Vagina (tissue), 2 donors: ENCODE measurements at regions not wholly inside any gene's neighbourhood (a gene's known extent, or its start where the extent isn't known, plus 50 kb on each side); places are given as distances from the start of the nearest gene placed in this dataset.

Source experiments
- CTCF ChIP-seq, 3 experiments: fragments of 450-650 bp in 2 of 3; fragments of 200-600 bp in 1 of 3; sonication (generic) in 1 of 3; IDR thresholded peaks; one replicate each; pipeline ENCODE4 v1.5.1; 2017 to 2019; ENCODE audit warnings: antibody characterized with exemption in 3 of 3, mild to moderate bottlenecking in 2 of 3, moderate library complexity in 2 of 3
- POLR2A ChIP-seq, 2 donors: fragments of 450-650 bp; IDR thresholded peaks; one replicate each; pipeline ENCODE4 v1.6.1; 2017; ENCODE audit warnings: antibody characterized with exemption in 2 of 2, mild to moderate bottlenecking in 2 of 2, moderate library complexity in 2 of 2
- POLR2AphosphoS5 ChIP-seq, 2 donors: sonication (generic); formaldehyde crosslinking; IDR thresholded peaks; one replicate each; pipeline ENCODE4 v1.9.0; 2017; ENCODE audit warnings: antibody characterized with exemption in 2 of 2, mild to moderate bottlenecking in 2 of 2, low read depth in 1 of 2; ENCODE audit not compliant: insufficient read depth in 1 of 2

- no peak for TF ChIP-seq CTCF (IDR thresholded peaks at IDR 0.05)
- no peak for TF ChIP-seq POLR2AphosphoS5 (IDR thresholded peaks at IDR 0.05; ENCODE audit: insufficient read depth in 1 of 2, low read depth in 1 of 2)
- no peak for TF ChIP-seq POLR2A (IDR thresholded peaks at IDR 0.05)
Measured at GRCh38 chr6:84977363-84977705, 212.9 kb upstream of the TBX18 start.
